HG03060 (cell line): ENCODE measurements at regions not wholly inside any gene's neighbourhood (a gene's known extent, or its start where the extent isn't known, plus 50 kb on each side); places are given as distances from the start of the nearest gene placed in this dataset.

ENCODE experiments used
- ATAC-seq: cut with Tn5 transposase; IDR thresholded peaks from one replicate; pipeline ENCODE4 v1.9.1; 2021; ENCODE audit warnings: low read depth, moderate number of reproducible peaks; ENCODE audit not compliant: unreplicated experiment

DNA sequence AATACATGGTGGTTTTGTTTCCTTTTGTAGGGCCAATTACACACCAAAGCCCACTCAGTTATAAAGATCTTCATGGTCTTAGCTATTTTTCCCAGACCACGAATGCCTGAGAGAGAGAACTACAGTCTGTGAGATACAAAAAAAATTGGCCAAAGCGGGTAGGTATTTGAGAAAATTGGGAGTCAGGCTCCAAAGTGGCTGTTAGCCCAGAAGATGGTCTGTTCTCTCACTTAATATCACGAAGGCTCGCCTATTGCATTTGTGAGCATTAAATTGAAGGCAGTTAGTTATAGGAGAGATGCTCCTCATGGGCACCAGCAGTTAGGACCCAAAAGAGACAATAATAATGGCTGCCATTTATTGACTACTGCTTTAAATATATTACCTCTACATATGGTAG lies 342.7 kb downstream of the PLPP3 start:
- ATAC-seq = no peak

GRCh38 chr1:56235909-56236510 lies 343.4 kb downstream of the PLPP3 start:
- ATAC-seq = no peak

DNA sequence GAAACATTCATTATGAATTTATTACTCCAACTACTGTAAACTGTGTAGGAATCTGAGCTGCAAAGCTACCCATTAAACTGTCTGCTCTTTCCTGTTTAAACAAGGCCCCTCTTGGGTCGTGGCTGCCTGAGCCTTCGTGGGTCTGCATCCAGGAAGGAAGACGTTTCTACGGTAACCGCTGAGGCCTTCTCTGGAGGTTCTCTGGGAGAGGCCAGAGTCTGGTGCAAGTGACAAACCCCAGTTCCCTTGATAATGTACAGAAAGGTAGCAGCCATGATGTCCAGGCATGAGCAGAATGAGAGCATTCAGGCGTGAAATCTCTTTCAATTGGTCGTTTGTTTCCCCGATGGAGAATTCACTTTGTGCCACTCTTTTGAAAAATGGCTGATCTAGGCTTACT lies 350.2 kb downstream of the PLPP3 start:
- no peak for ATAC-seq

- ATAC-seq = no peak
Measured at GRCh38 chr1:56227886-56228285, 351.5 kb downstream of the PLPP3 start.

- no peak for ATAC-seq
Measured at GRCh38 chr1:56227401-56227800, 352.0 kb downstream of the PLPP3 start.

DNA sequence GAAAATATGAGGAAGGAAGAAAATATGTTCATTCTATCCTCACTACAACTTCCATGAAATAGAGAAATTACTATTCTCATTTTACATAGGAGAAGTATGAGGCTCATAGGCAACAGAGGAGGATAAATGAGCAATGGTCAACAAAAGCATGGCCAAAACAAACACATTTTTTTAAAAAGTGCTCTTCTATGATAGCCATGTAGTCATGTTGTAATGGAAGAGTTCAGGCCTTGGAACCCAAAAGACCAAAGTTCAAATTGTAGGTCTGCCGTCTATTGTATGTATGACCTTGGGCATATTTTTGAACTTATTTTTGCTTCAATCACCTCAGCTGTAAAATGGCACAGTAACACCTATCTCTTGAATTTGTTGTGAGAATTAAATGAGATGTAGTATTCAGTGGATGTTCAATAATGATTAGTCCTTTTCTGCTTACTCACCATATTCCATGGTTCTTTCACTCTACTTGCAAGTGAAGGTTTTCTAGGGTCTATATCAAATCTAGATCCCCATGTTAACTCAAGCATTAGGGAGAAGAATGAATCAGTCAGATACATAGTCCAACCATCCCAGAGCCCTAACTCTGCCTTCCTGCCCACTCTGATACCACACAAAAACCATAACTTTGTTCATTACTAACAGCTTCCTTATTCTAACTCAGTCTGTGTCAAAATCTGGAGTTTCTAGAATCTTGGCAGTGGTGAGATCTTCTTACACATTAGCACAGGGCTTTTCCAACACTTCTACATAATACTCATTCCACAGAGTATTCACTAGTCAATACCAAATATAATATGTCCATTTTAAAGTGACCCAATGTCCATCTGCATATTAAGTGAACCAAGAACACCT lies 353.2 kb downstream of the PLPP3 start:
- ATAC-seq = no peak

- no peak for ATAC-seq
Measured at GRCh38 chr1:56223968-56224367, 355.4 kb downstream of the PLPP3 start.

- no peak for ATAC-seq
Measured at GRCh38 chr1:56222914-56223540, 356.3 kb downstream of the PLPP3 start.

DNA sequence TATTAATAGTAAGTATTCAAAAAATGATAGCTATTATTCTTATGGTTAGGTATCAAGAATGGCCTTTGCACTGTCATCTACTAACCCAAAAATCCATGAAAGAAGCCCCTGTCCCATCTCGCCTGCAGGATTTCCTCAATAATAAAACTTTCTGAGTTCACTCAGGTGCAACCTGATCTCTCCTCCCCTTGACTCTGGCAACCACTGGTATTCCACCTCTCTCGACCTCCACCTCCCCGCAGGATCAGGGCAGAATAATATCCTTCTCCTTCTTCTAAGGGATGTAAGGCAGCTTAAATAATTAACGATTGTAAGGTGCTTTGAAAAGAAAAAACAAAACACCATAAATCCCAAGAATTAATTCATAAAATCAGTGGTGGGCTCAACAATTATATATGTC lies 359.3 kb downstream of the PLPP3 start:
- ATAC-seq = no peak

- ATAC-seq = no peak
Measured at GRCh38 chr1:56218023-56218422, 361.3 kb downstream of the PLPP3 start.

DNA sequence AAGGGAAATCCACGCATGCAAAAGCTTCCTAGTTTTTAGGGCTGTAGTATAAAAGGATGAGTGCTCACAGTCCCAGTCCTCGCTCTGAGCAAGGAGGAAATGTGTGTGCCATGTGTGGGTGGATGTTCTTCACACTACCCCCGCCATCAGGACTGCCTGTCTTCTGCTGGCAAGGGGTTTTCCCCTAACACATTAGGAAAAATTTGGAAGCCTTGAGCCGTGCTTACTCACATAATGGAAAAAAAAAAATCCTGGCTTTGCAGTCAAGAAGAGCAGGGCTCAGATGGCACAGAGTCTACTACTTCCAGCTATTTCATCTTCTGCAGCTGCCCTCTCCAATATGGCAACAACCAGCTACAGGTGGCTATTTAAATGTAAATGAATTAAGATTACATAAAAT lies 363.1 kb downstream of the PLPP3 start:
- ATAC-seq = no peak

DNA sequence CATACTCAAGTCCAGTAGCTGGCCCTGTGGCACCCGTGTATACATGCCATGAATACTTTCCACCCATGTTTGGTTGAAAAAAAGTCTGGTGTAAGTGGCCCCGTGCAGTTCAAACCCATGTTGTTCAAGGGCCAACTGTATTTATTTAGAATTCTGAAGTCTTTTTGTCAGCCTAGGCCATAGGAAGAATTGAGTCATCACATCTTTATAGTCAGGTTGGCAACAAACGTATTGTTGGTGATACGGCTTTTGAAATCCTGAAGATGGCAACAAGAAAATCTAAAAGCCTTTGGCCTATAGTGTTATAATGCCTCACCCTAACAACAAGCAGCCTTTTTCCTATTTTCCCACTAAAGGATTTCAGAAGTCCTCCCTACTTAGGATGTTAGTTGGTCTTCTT lies 363.6 kb downstream of the PLPP3 start:
- no peak for ATAC-seq

DNA sequence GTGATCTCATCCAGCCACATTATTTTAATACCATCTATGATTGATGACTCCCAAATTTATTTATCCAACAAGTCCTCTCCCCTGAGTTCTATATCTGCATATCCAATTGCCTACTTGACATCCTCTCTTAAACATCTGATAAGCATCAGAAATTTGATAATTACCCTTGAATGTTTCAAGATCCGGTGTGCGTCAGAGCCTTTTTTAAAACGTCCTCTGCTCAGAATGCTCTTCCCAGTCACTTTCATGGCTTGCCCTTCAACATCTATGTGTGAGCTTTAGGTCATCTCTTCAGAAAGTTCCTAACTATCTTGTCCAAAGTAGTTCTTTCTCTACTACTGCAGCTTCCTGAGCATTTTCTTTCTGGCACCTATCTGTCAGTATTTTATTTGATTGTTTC lies 364.3 kb downstream of the PLPP3 start:
- ATAC-seq = no peak

- no peak for ATAC-seq
Measured at GRCh38 chr1:56213068-56213467, 366.3 kb downstream of the PLPP3 start.

DNA sequence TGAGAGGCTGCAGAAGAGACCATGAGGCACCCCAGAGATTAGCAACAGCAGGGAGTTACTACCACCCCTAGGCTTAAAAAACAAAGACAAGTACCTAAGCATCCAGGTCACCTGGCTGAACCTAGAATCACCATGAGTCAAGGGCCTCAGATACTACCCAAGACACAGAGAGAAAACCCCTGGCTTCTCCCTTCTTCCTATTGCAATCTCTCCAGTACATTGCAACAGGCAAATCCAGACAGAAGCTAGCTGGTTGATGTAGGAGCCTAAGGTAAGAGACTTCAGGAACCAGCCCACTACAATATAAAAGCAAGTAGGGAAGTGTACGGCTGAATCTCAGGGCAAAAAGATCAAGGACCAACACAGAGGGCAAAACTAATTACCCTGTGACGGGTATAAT lies 367.2 kb downstream of the PLPP3 start:
- ATAC-seq = no peak

DNA sequence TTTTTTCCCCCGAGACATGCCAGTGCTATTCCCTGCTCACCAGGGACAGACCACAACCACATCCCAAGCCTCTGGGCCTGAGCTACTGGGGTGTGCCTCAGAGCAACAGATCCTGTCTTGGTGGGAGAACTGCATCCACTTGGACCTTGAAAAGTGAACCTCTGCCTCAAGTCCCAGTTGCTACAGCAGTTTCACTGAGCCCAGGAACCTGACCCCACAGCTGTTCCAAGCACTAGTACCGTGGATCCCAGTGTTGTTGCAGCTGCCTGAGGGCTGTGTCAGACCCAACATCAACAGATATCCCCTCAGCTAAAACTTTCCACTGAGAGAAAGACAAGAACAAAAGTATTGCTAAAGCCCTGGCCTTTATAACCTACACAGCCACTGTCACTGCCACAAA lies 373.0 kb downstream of the PLPP3 start:
- ATAC-seq = no peak

DNA sequence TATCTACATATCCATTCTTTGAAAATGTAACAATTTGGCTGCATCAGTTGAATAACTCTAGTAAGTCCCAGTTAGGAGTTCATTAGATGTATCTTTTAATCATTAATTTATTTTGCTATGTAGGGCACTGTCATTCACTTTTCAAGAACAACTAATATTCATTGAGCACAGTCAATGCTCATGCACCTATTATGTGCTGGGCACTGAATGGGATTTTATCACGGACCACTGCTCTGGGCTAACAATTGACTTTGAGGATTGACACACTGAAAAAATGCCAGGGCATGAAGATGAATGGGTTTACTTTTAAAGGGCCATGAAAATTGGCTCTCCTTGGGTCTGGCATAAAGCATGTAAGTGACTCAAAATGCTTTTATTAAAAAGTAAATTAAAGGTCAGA lies 375.2 kb downstream of the PLPP3 start:
- no peak for ATAC-seq

GRCh38 chr1:56202796-56203492 lies 376.4 kb downstream of the PLPP3 start:
- ATAC-seq = no peak

- no peak for ATAC-seq
Measured at GRCh38 chr1:56202186-56202585, 377.2 kb downstream of the PLPP3 start.

DNA sequence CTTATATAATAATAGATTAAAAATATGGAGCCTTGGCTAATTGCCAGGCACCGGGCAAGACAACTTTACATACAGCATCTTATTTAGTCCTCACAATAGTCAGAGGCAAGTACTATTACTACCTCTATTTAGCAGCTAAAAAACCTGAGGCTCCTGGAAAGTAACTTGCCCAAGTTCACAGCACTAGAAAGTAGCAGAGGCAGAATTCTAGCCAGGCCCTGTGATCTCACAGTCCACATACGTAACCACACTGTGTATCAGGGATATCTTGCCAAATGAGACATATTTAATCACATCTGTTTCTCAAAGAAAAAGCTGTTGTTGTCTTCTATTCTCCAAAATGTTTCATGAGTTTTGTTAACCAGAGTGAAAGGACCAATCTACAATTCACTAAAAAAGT lies 378.5 kb downstream of the PLPP3 start:
- no peak for ATAC-seq

DNA sequence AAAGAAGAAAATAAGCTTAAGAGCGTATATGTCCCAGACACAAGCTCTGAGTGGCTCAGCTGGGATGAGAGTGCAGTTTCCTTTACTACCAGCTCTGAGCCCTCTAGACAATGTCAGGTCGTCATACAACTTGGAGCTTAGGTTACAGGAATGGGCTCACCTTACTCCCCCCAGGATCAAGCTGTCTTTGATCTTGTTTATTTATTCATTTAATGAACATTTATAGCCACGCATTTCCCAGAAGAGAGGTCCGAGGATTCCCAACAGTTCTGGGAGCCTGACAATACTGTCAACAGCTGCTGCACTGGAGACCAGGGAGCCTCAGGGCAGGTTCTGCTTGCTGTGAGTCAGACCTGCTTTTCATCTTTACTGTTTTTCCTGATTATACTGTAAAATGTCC lies 378.9 kb downstream of the PLPP3 start:
- no peak for ATAC-seq
